Fibroblast of peridontal ligament (primary cell): ENCODE measurements at regions not wholly inside any gene's neighbourhood (a gene's known extent, or its start where the extent isn't known, plus 50 kb on each side); places are given as distances from the start of the nearest gene placed in this dataset.
A peak's percentile ranks its signal among the peaks of the same experiment; 100 is the strongest.

Source experiments
- DNase-seq: peaks from one replicate; pipeline ENCODE4 v3.0.0-alpha.2; 2010; ENCODE audit errors: extremely low read depth

DNA sequence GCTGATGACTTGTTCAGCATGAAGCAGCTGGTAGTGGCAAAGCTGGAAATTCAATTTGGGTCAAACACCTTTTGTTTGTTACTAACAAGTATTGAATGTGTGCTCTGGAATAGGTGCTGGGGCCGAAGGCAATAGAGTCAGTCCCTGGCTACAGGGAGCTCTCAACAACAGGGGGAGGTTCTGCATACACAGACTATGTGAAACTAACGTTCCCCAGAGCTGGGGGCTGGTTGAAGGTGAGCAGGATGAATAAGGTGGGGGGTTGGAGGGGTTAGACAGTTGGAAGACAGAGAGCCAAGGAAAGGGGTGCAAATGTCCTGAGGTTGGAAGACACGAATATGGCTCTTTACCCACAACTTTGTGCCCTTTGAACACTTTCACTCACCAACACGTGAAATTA, 84.1 kb upstream of the PLPP4 start:
- no peak for DNase-seq

DNA sequence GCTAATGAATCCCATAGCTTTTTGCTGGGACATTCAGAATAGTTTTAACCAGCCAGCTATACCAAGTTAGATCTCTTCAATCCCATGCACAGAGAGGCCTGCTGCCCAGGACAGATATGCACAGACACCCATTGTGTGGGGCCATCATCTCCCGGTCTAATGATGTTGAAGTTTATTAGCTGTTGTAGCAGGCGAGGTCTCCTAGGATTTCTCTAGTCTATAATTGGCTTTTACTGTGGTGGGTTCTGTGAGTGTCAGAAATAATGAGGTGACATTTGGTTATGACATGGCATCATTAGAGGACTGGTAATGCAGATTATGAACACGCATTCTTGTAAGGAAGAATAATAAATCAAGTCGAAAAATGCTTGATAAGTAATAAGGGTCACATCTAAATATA, 81.4 kb upstream of the PLPP4 start:
- no peak for DNase-seq

DNA sequence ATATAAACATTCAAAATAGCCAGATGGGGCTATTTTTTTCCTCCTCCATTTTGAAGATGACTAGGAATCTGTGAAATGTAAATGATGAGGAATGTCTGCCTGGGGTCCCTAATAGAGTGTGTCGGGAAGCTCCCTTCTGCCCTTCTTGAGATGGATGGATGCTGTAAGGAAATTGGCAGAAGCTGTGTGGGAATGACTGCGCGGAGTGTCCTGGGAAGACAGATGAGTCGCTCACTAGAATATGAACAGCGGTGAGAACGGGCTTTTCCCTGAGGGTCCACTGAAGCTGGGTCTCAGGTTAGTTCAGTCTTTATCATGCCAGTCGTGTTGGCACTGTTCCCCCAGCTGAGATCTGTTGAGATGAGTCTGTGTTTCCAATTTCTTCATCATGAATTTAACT, 75.1 kb upstream of the PLPP4 start:
- no peak for DNase-seq

DNA sequence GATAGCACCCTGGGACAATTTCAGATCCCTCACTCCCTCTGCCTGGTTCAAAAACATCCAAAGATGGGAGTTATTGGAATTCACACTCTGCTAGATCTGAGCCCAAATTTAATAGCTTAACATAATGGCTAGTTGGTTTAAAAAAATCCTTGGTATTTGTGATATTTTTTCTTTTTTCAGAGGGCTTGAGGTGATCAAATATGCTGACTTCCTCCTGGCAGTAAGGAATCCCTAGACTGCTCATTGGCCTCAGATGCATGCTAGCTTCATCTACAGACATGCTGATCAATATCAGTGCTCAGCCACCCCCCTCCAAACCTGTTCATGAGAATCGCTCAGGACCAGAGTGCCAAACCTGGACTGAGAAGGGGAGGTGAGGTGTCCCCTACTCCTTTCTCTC, 74.7 kb upstream of the PLPP4 start:
- DNase-seq = no peak

DNA sequence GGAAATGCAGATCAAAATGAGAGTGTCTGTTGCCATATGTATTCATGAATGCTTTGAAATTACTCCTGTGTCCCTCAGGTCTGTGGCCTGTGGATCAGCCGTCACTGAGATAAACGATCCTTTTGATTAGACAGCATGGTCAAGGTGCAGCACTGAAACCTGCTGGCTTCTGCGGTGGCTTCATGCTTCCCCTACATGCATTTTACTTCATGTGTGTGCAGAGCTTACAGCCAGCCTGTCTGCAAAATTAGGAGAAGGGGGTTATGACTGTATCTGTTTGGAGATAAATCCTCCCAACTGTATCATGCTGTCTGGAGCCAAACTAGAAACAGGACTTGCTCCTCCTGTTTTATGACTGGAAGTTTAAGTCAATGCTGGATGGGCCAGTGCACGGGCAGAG, 71.0 kb upstream of the PLPP4 start:
- DNase-seq = no peak

DNA sequence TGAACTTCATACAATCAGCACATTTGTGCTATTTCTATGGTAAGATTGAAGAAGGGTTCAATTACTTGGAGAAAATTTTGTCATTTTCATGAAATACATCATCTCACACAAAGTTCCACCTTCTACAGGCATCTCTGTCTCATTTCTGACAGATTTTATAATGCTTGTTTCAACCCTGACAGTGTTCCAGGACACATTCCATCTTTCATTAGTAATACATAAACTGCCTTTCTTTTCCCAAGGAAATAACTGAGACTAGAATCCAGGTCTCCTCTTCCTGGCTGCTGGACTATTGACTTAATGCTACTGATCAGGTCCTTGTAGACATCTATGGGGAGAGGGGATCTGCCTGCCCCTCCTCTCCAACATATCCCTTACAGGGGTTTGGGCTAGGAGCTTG, 70.1 kb upstream of the PLPP4 start:
- DNase-seq = no peak

DNA sequence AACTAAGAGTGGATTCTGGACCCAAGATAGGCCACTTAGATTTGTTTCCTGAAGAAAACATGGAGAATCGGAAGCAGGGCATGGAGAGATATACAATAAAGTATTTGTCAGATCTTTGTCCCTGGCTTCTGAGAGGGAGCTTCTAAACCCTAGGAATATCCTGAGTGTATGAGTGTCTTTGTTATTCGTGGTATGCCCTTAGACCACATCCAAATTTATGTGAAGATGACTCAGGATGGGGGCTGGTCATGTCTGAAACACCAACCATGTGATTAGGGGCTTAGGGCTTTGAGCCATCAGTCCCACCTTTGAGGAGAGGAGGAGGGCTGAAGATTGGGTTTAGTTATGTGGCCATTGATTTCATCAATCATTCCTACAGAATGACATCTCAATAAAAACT, 69.7 kb upstream of the PLPP4 start:
- DNase-seq = peak; percentile 3

DNA sequence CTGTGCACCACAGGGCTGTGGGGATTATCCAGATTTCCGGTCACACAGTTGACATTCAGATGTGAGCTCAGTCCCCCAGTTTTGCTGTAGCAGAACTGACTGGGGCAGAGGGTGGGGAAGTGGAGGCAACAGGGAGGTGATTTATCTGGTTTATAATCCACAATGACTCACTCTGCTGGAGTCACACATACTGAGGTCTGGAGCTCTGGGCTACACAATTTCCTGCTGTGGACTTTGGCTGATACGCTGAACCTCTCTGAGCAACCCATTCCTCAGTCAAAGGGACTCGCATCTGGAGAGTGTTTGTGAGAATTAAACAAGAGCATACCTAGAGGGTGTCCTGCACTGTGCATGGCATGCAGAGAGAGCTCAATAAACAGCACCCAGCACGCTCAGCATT, 64.8 kb upstream of the PLPP4 start:
- no peak for DNase-seq

DNA sequence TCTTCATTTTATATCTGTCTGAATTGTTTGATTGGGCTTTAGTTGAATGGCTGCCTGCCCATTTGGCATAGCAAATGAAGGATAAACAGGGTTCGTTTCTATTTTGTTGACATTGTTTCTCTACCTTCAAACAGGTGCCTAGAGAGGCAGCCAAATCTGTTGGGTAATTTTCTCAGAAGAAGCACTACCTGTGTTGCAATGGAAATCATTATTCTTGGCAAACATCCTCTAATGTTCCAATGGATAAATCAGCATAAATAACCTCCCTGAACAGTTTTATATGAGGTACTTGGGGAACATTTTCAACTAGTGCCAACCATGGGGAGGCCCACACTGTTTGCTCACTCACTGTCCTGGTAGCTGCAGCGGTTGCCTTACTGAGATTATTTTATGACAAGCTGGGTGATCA, 64.4 kb upstream of the PLPP4 start:
- DNase-seq = no peak

DNA sequence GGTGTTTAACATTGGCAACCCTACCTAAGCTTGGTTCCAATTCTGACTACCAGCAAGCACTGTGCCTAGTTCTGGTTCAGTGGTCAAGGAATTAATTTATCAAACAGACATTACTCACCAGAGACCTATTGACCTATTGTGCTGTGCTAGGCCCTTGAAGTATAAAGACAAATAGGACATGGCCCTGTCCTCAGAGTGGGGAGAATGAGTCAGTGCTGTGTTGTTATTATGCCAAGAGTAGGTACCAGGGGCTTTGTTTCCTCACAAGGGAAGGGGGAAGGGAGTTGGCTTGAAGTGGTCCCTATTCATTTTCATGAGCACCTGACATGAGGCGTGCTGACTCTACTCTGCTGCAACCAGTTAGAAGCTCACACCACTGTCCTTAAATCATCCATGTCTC, 62.6 kb upstream of the PLPP4 start:
- DNase-seq = no peak

DNA sequence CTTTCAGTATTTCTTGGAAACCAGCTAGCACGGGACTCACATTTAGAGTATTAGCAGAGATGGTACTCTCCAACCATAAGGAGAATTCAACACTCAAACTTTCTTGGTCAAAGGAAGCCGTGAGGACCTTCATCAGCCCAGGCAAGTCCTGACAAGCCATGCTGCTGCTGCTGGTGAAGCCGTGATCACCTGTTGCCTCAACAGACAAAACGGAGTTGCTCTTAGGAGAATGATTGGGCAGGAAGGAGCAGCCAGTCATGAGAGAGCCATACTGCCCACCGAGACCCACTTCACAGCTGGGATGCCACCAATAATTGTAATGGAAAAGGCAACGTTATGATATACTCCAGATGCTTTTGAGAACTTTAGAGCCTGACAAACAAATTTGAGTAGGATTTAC, 60.8 kb upstream of the PLPP4 start:
- no peak for DNase-seq

DNA sequence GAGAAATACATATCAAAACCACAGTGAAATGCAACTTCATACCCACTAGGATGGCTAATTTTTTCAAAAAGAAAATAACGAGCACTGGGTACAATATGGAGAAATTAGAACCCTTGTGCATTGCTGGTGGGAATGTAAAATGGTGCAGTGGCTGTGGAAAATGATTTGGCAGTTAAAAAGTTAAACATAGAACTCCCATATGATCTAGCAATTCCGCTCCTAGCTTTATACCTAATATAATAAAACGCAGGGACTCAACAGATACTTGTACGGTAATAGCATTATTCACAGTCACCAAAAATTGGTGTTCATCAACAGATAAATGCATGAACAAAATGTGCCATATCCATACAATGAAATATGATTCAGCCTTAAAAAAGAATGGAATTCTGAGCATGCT, 58.8 kb upstream of the PLPP4 start:
- DNase-seq = no peak

DNA sequence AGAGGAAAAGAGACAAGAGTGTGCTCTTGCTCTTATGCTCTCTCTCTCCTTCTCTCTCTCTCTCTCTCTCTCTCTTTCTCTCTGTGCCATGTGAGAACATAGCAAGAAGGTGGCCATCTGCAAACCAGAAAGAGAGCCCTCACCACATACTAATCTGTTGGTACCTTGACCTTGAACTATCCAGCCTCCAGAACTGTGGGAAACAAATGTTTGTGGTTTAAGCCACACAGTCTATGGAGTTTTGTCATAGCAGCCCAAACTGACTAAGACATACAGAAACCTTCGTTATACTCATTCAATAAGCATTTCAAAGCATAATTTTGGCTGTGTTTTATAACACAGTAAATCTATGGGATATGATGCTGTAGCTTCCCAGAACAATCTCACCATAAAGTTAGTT, 56.4 kb upstream of the PLPP4 start:
- DNase-seq = no peak

DNA sequence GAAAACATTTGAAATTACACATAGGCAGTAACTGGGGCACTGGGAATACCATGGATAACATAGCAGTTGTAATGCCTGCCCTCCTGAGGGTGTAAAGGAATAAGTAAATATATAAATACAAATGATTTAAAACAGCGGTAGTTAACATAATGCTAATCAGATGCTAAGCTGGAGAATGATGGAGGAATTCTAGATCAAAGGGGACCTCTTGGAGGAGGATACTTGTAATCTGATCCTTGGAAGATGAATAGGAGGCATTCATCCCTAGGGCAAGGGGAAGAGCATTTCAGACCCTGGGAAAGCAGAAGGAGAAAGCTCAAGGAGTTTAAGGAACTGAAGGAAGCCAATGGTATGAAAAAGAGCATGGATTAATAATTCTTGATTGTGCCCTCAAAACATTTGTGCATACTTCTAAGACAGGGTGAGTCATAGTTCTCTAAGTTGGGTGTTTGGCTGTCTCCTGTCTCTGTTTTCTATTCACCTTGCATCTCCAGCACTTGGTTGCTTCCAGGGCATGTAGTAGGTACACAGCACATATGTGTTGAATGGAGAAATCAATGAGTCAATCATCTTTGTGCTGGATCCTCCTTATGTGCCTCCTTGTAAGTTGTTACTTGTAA, 54.8 kb upstream of the PLPP4 start:
- DNase-seq = no peak

DNA sequence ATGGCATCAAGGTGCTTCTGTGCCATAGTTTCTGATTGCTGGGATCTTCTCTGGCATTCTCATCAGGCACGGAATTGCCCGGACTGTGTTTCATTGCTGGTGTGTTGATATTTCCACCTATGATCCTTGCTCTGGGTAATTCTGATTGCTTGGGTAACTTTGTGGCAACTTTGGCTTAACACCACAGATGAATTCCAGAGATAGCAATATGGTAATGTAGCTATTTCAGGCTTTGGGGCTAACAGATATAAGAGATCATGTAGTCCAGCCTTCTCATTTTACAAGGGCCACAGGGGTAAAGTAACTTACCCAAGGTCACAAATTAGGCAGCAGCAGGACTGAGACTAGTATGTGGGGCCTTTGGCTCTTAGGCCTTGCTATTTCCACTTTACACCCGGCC, 53.9 kb upstream of the PLPP4 start:
- no peak for DNase-seq

DNA sequence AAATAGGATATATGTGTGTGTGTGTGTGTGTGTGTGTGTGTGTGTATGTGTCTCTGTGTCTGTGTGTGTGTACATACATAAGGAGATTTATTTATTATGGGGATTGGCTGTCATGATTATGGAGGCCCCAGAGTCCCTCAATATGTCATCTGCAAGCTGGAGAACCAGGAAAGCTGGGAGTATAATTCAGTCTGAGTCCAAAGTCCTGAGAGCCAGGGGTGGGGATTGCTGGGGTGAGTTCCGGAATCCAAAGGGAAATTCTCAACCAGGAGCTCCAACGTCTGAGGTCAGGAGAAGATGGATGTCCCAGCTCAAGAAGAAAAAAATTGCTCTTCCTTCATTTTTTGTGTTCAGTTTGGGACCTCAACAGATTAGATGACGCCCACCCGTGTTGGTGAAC, 50.7 kb upstream of the PLPP4 start:
- DNase-seq = no peak
